ENCODE measurements at regions not wholly inside any gene's neighbourhood (a gene's known extent, or its start where the extent isn't known, plus 50 kb on each side); places are given as distances from the start of the nearest gene placed in this dataset.

DNA sequence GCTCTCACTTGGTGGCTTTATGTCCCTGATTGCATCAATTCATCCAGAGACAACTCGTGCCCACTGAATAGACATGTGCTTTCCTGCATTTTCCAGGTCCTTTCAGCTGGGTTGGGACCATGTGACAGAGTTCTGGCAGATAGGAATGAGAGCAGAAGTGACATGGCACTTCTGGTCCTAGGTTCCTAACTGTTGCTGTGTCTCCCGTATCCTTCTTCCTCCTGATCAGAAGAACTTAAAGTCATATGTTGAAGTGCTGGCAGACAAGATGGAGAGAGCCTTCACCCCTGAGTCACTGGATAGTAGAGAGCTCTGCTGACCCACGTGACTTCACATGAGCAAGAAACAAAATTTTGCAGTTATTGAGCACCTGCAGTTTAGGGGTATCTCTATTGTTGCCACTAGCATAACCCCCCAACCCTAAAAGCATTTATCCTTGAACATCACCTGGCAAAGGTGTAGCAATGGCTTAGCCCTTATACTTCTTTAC, 80.0 kb downstream of the NREP start:
- no peak overlapping the region for H3K4me3 Mint-ChIP-seq
- peaks cover 2% of the 10 kb centered on the region for H3K4me1 Mint-ChIP-seq (ENCODE audit: low read depth)
- peaks cover 27% of the 10 kb centered on the region for H3K27me3 Mint-ChIP-seq (ENCODE audit: low read depth)
- H3K9me3 Mint-ChIP-seq, result no peaks in the 10 kb centered on the region
- H3K27ac Mint-ChIP-seq, result no peak overlapping the region
- H3K36me3 Mint-ChIP-seq (ENCODE audit: low read depth), result no peaks in the 10 kb centered on the region

DNA sequence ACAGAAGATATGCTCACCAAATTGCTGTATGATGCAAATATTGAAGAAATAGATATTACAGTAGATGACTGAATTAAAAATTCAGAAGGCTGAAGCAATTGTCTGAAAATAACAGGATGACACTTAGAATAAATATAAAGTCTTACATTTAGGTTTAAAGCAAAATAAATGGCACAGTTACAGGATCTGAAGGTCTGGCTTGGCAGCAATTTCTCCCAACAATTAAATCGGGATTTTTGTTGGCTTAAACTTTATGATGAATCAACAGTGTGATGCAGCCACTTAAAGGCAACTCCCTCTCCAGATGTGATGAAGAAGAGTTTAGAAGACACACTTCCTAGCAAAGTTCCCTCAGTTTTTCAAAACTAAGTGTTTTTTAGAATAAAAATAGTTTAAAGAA, 80.5 kb downstream of the NREP start:
- Mint-ChIP-seq H3K36me3 (ENCODE audit: low read depth) (no peaks in the 10 kb centered on the region), H3K27me3 (ENCODE audit: low read depth) (peaks cover 27% of the 10 kb centered on the region), H3K4me1 (ENCODE audit: low read depth) (peaks cover 2% of the 10 kb centered on the region), H3K9me3 (no peaks in the 10 kb centered on the region), H3K4me3 (no peak overlapping the region), H3K27ac (no peak overlapping the region)

DNA sequence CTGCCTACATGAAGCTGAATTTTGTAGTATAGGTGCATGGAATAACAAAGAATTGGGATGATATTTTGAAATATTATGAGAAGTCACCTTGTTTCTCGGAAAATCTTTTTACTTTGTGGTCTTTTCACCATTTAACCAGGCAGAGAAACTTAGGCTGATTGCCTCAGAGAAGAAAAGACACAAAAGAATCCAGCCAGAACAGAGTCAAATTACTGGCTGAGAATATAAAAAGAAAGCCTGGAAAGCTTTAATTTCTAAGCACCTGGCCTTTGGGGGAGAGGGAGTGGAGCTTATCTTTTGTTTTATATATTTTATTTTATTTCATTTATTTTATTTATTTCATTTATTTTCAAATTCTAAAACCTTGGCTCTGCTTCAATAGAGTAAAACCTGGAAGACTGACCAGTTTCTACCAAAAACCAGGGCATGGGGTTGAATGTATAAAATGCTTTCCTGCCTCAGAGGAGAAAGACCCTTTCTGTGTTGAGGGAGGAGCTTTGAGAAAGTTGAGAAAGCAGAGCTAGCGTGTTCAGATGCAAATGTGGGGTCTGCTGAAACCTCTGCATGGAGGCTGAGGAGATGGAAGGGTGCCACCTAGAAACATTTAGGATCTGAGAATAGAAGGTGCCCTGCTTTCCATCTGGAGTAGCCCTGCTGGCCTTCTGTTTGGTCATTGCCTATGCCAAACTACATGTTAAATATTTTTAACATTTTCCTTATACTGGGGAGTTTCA, 81.6 kb downstream of the NREP start:
- Mint-ChIP-seq H3K36me3 (ENCODE audit: low read depth) (no peaks in the 10 kb centered on the region), H3K27ac (no peak overlapping the region), H3K27me3 (ENCODE audit: low read depth) (peaks cover 24% of the 10 kb centered on the region), H3K4me3 (no peak overlapping the region), H3K9me3 (no peaks in the 10 kb centered on the region), H3K4me1 (ENCODE audit: low read depth) (peaks cover 2% of the 10 kb centered on the region)

DNA sequence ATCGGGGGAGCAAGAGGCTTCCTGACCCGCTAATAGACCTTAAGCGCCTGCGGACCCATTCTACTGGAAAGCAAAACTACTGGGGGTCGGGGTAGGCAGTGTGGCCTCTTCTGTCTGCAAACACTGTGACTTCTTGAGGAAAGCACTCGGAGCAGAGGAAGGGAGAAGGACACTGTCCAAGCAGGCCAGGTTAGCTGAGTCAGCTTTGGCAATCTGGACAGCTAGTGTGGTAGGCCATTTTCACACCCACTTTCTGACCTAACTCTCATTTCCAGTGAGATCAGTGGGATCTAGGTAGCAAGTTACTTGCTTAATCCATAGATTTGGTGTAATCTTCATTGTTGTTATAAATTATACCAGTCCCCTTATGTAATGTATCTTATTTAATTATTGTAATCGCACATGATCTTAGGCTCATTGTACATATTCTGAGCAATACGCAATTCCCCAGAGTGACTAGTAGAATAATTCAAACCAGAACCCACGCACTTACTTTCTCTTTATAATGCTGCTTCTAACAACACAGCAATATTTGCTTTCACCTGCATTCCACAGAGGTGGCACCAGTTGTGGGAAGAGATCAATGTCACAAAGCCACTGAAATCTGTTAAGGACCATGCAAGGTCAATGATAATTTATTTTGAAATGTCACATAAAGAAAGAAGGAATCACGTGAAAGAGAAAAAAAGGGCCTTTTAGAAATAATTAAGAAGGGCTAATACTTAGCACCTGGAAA, 82.9 kb downstream of the NREP start:
- peaks cover 2% of the 10 kb centered on the region for H3K4me1 Mint-ChIP-seq (ENCODE audit: low read depth)
- no peaks in the 10 kb centered on the region for H3K9me3 Mint-ChIP-seq
- no peaks in the 10 kb centered on the region for H3K36me3 Mint-ChIP-seq (ENCODE audit: low read depth)
- no peak overlapping the region for H3K4me3 Mint-ChIP-seq
- no peak overlapping the region for H3K27ac Mint-ChIP-seq
- H3K27me3 Mint-ChIP-seq (ENCODE audit: low read depth), result peaks cover 24% of the 10 kb centered on the region

DNA sequence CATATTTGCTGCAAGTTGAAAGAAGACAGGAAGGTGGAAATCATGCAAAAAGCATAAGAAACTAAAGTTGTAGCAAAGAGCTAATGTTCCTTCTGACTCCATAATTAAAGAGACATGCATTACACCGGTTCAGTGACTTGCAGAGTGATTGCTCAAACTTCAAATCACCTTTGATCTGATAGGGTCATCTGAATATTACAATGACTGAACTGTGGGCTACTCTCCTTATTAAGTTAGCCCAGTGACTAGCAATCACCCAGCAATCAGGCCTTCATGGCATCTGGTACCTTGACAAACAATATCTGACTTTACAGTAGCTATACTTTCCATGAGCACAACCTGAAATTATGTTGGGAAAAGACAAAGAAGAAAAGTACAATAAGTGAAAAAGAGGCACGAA, 84.9 kb downstream of the NREP start:
- Mint-ChIP-seq H3K4me3 (no peak overlapping the region), H3K27ac (no peak overlapping the region), H3K9me3 (no peaks in the 10 kb centered on the region), H3K27me3 (ENCODE audit: low read depth) (peaks cover 16% of the 10 kb centered on the region), H3K36me3 (ENCODE audit: low read depth) (no peaks in the 10 kb centered on the region), H3K4me1 (ENCODE audit: low read depth) (peaks cover 3% of the 10 kb centered on the region)

DNA sequence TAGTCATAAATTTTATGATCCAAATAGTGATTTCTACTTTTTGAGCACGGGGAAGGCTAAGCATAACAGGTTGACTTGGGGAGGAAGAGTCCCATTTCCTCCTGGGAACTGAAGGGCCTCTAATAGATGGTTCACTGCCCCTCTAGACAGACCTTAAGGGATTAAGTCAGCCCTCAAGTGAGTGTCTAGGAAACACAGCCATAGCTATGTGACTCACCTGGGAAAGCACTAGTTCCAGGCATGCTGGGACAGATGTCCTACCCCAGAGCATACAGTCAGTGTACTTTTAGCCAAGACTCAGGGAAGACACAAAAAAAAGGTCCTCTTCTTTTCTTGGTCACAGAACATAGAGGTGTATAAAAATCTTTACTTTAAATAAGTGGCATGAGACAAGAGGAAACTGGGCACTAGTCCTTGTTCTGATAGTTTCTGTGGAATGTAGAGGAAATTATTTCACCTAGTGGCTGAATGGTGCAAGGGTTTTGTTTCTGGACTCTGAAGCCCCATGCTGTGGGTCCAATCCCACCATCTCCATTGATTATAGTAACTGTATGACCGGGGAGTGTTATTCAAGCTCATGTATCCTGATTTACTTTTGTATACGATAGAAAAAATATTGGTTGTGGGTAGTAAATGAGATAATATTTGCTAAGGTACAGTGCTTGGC, 86.0 kb downstream of the NREP start:
- H3K27ac Mint-ChIP-seq, result no peak overlapping the region

DNA sequence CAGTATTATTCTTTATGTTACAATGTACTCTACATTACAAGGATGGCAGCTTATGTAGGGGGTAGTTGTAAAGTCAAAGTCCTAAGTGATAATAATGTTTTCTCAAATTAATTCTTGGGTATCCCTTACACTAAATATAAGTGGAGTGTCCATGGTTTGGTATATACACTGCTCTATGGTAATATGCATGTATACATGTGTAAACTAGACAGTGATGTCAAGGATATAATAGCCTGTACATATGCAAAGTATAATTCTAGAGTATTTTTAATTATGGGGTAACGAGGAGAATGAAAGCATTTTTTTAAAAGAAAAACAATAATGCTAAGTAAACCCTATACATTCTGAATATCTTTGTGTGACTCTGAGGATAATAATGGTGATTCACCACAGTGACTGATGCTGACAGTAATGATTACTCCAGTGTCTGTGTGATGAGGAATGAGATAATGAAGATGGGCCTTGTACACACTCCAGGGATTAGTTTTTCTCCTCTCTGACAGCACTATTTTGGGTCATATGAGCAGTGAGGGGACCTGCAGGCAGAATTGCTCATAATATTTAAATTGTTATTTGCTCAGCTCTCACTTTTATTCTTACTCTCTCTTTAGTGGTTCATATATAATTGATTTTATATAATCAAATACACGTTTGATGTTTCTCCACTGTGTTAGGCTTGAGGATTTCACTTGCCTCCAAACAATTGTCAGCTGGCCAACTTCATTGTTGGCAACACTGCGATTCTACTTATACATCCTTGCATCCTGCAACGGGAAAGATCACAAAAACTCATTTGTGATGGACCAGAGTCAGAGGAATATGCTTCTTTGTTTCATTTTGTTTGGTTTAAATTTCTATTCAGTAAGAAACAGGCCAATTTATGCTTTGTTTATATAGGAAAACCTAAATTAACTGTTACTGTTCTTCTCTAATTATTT, 88.2 kb downstream of the NREP start:
- no peak overlapping the region for H3K4me3 Mint-ChIP-seq
- peaks cover 5% of the 10 kb centered on the region for H3K4me1 Mint-ChIP-seq (ENCODE audit: low read depth)
- peaks cover under 1% of the 10 kb centered on the region for H3K27me3 Mint-ChIP-seq (ENCODE audit: low read depth)
- H3K36me3 Mint-ChIP-seq (ENCODE audit: low read depth), result no peaks in the 10 kb centered on the region
- H3K27ac Mint-ChIP-seq, result no peak overlapping the region
- H3K9me3 Mint-ChIP-seq, result no peaks in the 10 kb centered on the region

More for the DNA sequence above, 86.0 kb downstream of the NREP start:
- H3K27me3 Mint-ChIP-seq (ENCODE audit: low read depth), result peaks cover 10% of the 10 kb centered on the region
- no peaks in the 10 kb centered on the region for H3K9me3 Mint-ChIP-seq
- no peaks in the 10 kb centered on the region for H3K36me3 Mint-ChIP-seq (ENCODE audit: low read depth)
- no peak overlapping the region for H3K4me3 Mint-ChIP-seq
- peaks cover 5% of the 10 kb centered on the region for H3K4me1 Mint-ChIP-seq (ENCODE audit: low read depth)

DNA sequence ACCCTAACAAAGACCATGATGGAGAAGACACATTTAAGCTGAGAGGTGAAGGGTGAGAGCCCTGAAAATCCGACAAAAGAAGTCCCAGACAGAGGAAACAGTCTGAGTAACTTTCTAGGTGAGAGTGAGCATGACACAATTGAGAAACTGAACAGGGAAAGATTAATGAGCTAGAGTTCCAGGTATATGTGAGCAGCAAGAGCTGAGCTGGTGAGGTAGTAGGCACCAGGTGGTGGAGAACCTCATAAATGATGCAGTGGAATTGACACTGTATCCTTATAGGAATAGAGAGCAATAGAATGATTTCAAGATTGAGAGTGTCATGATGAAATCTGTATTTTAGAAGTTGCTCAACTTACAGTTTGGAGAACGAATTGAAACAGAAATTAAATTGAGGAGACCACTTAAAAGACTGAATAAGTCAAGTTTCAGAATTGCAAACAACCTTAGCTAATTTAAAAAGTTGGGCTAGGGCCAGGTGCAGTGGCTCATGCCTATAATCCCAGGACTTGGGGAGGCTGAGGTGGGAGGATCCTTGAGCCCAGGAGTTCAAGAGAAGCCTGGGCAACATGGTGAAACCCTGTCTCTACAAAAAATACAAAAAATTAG, 89.8 kb downstream of the NREP start:
- Mint-ChIP-seq H3K27ac (no peak overlapping the region), H3K4me3 (no peak overlapping the region), H3K4me1 (ENCODE audit: low read depth) (peaks cover 4% of the 10 kb centered on the region), H3K27me3 (ENCODE audit: low read depth) (no peaks in the 10 kb centered on the region), H3K36me3 (ENCODE audit: low read depth) (no peaks in the 10 kb centered on the region), H3K9me3 (no peaks in the 10 kb centered on the region)

DNA sequence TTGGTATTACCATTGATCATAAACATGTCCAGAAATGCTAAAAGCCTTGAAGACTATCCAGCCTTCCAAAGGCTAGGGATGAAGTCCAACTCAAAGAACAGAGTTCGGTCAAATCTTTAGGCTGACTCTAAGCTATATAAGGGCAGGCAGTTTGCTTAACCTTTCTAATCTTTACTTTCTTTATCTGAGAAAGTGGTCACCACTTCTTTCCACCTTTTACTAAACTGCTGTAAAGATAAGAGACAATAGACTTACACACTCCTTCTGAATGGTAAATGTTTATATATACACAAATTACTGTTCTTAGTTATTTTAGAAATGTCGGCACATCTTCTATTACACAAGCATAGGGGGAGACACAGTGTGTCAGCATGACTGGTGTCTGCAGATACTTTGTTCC, 100.4 kb downstream of the NREP start:
- no peaks in the 10 kb centered on the region for H3K36me3 Mint-ChIP-seq (ENCODE audit: low read depth)
- H3K27me3 Mint-ChIP-seq (ENCODE audit: low read depth), result peaks cover 10% of the 10 kb centered on the region
- H3K9me3 Mint-ChIP-seq, result peaks cover 24% of the 10 kb centered on the region
- H3K4me3 Mint-ChIP-seq, result no peak overlapping the region
- no peak overlapping the region for H3K27ac Mint-ChIP-seq
- H3K4me1 Mint-ChIP-seq (ENCODE audit: low read depth), result no peaks in the 10 kb centered on the region

DNA sequence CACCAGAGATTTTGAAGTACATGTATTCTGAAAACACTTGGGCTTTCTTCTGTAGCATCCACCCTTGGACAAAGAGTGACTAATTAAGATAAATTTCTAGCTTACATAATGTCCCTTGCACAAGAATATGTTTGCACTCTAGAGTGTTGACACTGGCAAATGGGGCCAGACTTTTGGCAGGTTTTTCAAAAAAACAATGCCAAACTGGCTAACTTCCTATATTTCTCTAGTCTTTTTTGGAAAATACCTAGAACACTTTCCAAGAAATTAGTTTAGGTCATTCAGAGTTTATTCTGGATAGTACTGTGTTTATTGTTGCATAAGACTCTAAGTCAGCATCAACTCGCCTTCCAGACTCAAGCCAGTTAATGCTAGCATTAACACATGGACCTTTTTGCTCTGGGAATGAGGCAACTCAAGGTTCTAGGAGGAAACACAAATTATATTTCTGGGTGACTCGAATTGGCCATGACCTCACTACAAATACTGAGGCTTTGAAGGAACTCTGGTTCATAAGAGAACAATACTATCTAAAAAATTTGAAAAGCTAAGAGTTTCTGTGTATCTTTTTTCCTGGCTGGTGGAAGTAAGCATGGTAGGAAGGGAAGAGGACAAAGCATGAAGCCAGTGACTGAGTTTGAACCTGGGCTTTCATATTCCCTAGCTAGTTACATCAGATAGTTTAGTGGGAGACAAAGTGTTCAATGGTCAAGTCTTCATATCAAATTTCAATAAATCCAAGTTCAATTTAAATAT, 101.6 kb downstream of the NREP start:
- Mint-ChIP-seq H3K27ac (no peak overlapping the region), H3K36me3 (ENCODE audit: low read depth) (no peaks in the 10 kb centered on the region), H3K4me3 (no peak overlapping the region), H3K27me3 (ENCODE audit: low read depth) (peaks cover 10% of the 10 kb centered on the region), H3K9me3 (peaks cover 16% of the 10 kb centered on the region), H3K4me1 (ENCODE audit: low read depth) (no peaks in the 10 kb centered on the region)

DNA sequence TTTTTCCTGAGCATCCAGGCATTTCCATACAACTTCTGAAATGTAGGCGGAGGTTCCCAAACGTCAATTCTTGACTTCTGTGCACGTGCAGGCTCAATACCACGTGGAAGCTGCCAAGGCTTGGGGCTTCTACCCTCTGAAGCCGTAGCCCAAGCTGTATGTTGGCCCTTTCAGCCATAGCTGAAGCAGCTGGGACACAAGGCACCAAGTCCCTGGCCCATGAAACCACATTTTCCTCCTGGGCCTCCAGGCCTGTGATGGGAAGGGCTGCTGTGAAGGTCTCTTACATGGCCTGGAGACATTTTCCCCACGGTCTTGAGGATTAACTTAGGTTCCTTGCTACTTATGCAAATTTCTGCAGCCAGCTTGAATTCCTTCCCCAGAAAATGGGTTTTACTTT, 103.6 kb downstream of the NREP start:
- Mint-ChIP-seq H3K36me3 (ENCODE audit: low read depth) (no peaks in the 10 kb centered on the region), H3K27ac (no peak overlapping the region), H3K4me1 (ENCODE audit: low read depth) (no peaks in the 10 kb centered on the region), H3K9me3 (peaks cover 14% of the 10 kb centered on the region), H3K27me3 (ENCODE audit: low read depth) (peaks cover 10% of the 10 kb centered on the region), H3K4me3 (no peak overlapping the region)

DNA sequence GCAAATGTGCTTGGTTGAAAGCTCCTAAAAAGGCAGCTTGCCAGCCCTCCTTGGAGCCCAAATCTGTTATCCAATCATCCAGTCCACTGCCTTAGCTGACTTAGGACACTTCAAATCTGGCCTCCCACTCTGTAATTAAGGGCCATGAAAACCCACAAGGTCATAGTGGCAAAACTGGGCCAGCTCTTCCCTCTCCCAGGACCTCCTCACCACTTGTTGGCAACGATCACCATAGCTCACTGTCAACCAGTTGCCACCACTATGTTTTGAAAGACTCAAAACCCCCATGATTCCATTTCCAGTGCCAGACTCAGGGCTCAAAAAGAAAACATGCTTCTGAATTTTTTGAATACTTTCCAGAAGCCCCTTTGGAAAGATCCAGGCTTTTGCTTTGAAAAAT, 107.5 kb downstream of the NREP start:
- Mint-ChIP-seq H3K9me3 (peaks cover 14% of the 10 kb centered on the region), H3K4me1 (ENCODE audit: low read depth) (no peaks in the 10 kb centered on the region), H3K27ac (no peak overlapping the region), H3K27me3 (ENCODE audit: low read depth) (peaks cover 10% of the 10 kb centered on the region), H3K4me3 (no peak overlapping the region), H3K36me3 (ENCODE audit: low read depth) (no peaks in the 10 kb centered on the region)

DNA sequence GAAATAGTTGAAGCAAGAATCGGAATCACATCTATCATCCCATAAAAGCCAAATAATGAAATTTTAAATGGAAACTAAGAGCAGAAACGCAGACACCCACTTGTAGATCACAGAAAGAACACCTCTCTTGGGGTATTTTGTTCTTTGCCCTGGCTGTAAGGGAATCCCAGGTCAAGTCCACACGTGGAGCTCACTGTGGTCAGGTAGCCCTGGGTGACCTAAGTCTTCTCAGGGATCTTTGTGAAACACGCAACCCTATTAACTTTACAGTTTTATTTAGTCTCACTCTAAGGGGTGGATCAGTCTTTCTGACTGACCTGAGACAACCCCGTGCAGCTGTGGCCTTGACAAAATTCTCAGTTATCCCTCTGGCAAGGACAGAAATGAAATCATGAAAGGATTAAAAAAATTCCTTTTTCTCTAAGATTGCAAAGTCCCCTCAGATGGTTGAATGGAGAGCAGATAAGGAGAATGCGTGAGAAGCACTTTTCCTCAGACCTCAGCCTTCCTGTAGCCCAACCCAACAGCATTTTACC, 111.6 kb downstream of the NREP start:
- Mint-ChIP-seq H3K36me3 (ENCODE audit: low read depth) (no peaks in the 10 kb centered on the region), H3K27me3 (ENCODE audit: low read depth) (no peaks in the 10 kb centered on the region), H3K4me3 (no peak overlapping the region)

More for the DNA sequence above, 111.6 kb downstream of the NREP start:
- Mint-ChIP-seq H3K4me1 (ENCODE audit: low read depth) (no peaks in the 10 kb centered on the region), H3K27ac (no peak overlapping the region), H3K9me3 (peaks cover 3% of the 10 kb centered on the region)

Measured in T-helper 1 cell treated with Interleukin-12 subunit alpha and Interleukin-12 subunit beta and Interleukin-4 antibody, amounts not matched to agents 30 μg/mL and 1 μg/mL, for 36 hours (primary cell).